ENCODE measurements at regions not wholly inside any gene's neighbourhood (a gene's known extent, or its start where the extent isn't known, plus 50 kb on each side); places are given as distances from the start of the nearest gene placed in this dataset.

- ATAC-seq = no peak
- RAD21 ChIA-PET (ENCODE audit: low non-redundant PET in 1 of 2, low total read pairs in 2 of 2, uncharacterized antibody in 2 of 2, unreplicated experiment in 2 of 2) = no interaction called here
- intact Hi-C loops (cut with micrococcal nuclease) = no loop called here
These were observed 183.5 kb downstream of the CHD9NB start for GRCh38 chr16:52869243-52869642.

More at GRCh38 chr16:52869243-52869642, 183.5 kb downstream of the CHD9NB start:
- Histone ChIP-seq H3K4me1 (ENCODE audit: control insufficient read depth in 1 of 2, insufficient read depth in 2 of 2, low read length in 2 of 2) (no peaks in the 10 kb centered on the region), H4K20me1 (ENCODE audit: insufficient read depth) (no peaks in the 10 kb centered on the region), H3K4me3 (replicated peaks in 1 of 2; ENCODE audit: low read depth in 1 of 2, low read length in 2 of 2) (no peak overlapping the region), H3K9me2 (ENCODE audit: insufficient read depth) (no peaks in the 10 kb centered on the region), H3K79me2 (ENCODE audit: insufficient read depth, low read length) (no peaks in the 10 kb centered on the region), H3K27me3 (ENCODE audit: insufficient read depth, low read length) (no peaks in the 10 kb centered on the region; the same call in 1 of the 2 replicates), H3K27ac (ENCODE audit: low read depth, low read length) (no peak overlapping the region), H3K4me2 (ENCODE audit: low read length) (no peak overlapping the region), H3K9ac (ENCODE audit: low read length) (no peak overlapping the region), H3K36me3 (ENCODE audit: control insufficient read depth in 1 of 2, insufficient read depth in 2 of 2, low read length in 2 of 2) (no peaks in the 10 kb centered on the region), H3K9me3 (ENCODE audit: control insufficient read depth in 1 of 2, insufficient read depth in 1 of 2, low read depth in 1 of 2, low read length in 2 of 2) (no peaks in the 10 kb centered on the region), H2AFZ (ENCODE audit: low read depth, low read length, poor library complexity, severe bottlenecking) (no peak overlapping the region)
- no TSS peak for BruUV-seq (replicated peaks)
- CTCF ChIA-PET = no interaction called here
- POLR2A ChIA-PET = no interaction called here
- no peak for DNase-seq (ENCODE audit: low read depth, low spot score)
- TF ChIP-seq CBX3 (IDR thresholded peaks at IDR 0.05; ENCODE audit: low read depth) (no peak), ZBTB33 (IDR thresholded peaks at IDR 0.05; ENCODE audit: extremely low read depth, insufficient replicate concordance, low read length) (no peak), YY1 (IDR thresholded peaks at IDR 0.05; ENCODE audit: extremely low read depth, insufficient replicate concordance, low read depth, low read length) (no peak), EZH2phosphoT487 (IDR thresholded peaks at IDR 0.05; ENCODE audit: borderline replicate concordance) (no peak), POLR2A (IDR thresholded peaks at IDR 0.05; ENCODE audit: borderline replicate concordance, extremely low read depth, insufficient read depth, insufficient read length) (no peak), SRF (IDR thresholded peaks at IDR 0.05; ENCODE audit: low read depth) (no peak), RAD21 (IDR thresholded peaks at IDR 0.05; ENCODE audit: low read depth) (no peak), ZFX (IDR thresholded peaks at IDR 0.05) (no peak), SIN3A (IDR thresholded peaks at IDR 0.05; ENCODE audit: low read depth) (no peak), EGR1 (IDR thresholded peaks at IDR 0.05; ENCODE audit: low read depth) (no peak), SP1 (IDR thresholded peaks at IDR 0.05; ENCODE audit: low read depth) (no peak), ZNF274 (IDR thresholded peaks at IDR 0.05; ENCODE audit: low read depth, low read length) (no peak), POLR2AphosphoS5 (IDR thresholded peaks at IDR 0.05; ENCODE audit: low read depth, low read length) (no peak), ELF1 (IDR thresholded peaks at IDR 0.05; ENCODE audit: borderline replicate concordance, low read depth) (no peak), EZH2 (IDR thresholded peaks at IDR 0.05) (no peak), JUND (IDR thresholded peaks at IDR 0.05) (no peak), FOSL1 (IDR thresholded peaks at IDR 0.05; ENCODE audit: low read depth) (no peak)
- TF ChIP-seq, protein P1, sequence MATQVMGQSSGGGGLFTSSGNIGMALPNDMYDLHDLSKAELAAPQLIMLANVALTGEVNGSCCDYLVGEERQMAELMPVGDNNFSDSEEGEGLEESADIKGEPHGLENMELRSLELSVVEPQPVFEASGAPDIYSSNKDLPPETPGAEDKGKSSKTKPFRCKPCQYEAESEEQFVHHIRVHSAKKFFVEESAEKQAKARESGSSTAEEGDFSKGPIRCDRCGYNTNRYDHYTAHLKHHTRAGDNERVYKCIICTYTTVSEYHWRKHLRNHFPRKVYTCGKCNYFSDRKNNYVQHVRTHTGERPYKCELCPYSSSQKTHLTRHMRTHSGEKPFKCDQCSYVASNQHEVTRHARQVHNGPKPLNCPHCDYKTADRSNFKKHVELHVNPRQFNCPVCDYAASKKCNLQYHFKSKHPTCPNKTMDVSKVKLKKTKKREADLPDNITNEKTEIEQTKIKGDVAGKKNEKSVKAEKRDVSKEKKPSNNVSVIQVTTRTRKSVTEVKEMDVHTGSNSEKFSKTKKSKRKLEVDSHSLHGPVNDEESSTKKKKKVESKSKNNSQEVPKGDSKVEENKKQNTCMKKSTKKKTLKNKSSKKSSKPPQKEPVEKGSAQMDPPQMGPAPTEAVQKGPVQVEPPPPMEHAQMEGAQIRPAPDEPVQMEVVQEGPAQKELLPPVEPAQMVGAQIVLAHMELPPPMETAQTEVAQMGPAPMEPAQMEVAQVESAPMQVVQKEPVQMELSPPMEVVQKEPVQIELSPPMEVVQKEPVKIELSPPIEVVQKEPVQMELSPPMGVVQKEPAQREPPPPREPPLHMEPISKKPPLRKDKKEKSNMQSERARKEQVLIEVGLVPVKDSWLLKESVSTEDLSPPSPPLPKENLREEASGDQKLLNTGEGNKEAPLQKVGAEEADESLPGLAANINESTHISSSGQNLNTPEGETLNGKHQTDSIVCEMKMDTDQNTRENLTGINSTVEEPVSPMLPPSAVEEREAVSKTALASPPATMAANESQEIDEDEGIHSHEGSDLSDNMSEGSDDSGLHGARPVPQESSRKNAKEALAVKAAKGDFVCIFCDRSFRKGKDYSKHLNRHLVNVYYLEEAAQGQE (IDR thresholded peaks at IDR 0.05; ENCODE audit: low read depth) = no peak
- TF ChIP-seq, protein P2, sequence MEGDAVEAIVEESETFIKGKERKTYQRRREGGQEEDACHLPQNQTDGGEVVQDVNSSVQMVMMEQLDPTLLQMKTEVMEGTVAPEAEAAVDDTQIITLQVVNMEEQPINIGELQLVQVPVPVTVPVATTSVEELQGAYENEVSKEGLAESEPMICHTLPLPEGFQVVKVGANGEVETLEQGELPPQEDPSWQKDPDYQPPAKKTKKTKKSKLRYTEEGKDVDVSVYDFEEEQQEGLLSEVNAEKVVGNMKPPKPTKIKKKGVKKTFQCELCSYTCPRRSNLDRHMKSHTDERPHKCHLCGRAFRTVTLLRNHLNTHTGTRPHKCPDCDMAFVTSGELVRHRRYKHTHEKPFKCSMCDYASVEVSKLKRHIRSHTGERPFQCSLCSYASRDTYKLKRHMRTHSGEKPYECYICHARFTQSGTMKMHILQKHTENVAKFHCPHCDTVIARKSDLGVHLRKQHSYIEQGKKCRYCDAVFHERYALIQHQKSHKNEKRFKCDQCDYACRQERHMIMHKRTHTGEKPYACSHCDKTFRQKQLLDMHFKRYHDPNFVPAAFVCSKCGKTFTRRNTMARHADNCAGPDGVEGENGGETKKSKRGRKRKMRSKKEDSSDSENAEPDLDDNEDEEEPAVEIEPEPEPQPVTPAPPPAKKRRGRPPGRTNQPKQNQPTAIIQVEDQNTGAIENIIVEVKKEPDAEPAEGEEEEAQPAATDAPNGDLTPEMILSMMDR (IDR thresholded peaks at IDR 0.05 in 2 of 3, conservative IDR thresholded peaks at IDR 0.05 in 1 of 3; ENCODE audit: borderline replicate concordance in 1 of 3, insufficient read depth in 1 of 3, low read depth in 2 of 3, low read length in 2 of 3) = no peak
- TF ChIP-seq, protein P3, sequence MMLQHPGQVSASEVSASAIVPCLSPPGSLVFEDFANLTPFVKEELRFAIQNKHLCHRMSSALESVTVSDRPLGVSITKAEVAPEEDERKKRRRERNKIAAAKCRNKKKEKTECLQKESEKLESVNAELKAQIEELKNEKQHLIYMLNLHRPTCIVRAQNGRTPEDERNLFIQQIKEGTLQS (IDR thresholded peaks at IDR 0.05) = no peak

Measured in HCT116 (cell line).